T1000 (cell line): ENCODE measurements at regions not wholly inside any gene's neighbourhood (a gene's known extent, or its start where the extent isn't known, plus 50 kb on each side); places are given as distances from the start of the nearest gene placed in this dataset.
"Not testable (repeated sequence)": the region's sequence is repeated elsewhere in the genome, so short reads cannot be mapped to it uniquely, and the experiment has no call there.

Experiments
- DNase-seq: peaks from one replicate; lab custom pipeline; 2025; ENCODE audit warnings: mixed read lengths; lab: John Stamatoyannopoulos, UW

DNA sequence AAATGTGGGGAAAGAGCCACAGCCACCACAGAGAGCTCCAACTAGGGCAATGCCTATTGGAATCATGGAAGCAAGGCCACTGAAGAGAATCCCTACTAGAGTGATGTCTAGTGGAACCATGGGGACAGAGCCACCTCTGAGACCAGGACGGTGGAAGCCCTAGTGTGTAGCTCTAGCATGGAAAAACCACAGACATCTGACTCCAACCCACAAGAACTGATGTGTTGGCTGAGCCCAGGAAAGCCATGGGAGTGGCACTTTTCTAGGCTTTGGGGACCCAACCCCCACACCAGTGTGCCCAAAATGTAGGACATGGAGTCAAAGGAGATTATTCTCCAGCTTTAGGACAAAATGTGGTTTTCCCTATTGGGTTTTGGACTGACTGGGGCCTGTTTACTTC is 721.9 kb downstream of the BRINP1 start:
- no peak for DNase-seq

DNA sequence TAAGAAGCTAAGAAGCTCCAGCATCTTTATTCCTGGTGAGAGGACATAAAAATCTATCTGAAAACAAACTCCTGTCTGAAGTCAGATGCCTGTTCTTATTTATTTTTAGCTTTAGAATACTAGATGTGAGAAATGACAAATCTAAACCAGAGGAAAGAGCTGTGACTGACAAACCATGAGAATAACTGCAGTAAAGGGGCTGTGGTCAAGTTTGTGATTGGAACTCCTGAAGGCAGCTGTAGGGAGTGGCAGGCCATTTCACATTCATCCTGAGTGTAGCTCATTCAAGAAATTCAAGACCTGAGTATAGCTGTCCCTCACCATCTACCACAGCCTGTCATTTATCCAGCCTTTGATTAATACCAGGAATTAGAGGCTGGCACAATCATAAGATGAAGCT is 718.8 kb downstream of the BRINP1 start:
- no peak for DNase-seq

DNA sequence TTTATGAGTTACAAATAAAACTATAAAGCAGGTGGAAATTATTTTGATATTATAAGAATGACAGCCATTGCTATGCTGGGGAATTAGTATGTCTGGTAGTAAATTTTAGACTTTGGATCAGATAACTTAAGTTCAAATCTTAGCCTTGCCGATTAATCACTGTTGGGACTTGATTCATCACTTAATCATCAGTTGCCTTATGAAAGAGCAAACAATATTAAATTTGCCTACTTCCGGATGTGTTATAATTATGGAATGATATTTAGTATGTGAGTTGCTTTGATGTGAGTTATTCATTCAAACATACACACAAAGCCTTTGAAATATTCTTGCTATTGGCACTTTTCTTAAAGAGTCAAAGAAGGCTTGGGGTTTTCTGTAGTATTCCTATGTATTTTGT is 717.7 kb downstream of the BRINP1 start:
- no peak for DNase-seq

DNA sequence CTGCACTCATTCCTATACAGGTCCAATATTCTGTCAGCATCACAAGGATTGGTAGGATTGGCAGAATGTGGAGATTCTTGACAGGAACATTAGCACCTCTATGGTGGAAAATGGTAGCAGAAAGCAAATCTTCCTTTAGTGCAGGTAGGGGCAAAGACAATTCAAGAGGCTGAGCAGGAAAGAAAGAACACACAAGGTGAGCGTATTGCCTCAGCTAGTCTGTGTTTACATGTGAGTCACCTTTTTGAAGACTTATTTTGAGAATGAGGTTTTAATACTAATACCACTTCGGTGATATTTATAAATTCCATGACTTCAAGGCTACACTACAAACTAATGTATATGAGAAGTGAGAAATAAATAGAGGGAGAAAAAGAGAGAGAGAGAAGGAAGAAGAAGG is 717.0 kb downstream of the BRINP1 start:
- DNase-seq = no peak

DNA sequence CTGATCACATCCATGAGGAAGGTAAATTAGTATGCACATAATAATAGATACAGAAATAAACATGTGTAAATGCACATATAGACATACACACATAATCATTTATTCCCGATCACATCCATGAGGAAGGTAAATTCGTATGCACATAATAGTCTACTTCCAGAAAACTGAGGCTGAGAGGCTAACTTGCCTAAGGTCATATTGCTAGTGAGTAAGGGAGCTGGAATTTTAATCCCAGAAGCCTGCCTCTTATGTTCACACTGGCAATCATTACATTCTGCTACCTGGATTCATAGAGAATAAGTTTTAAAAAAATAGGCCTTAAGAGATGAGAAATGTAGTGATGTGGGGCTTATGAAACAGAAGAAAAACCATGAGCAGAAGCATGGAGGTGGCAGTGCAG is 716.3 kb downstream of the BRINP1 start:
- no peak for DNase-seq

DNA sequence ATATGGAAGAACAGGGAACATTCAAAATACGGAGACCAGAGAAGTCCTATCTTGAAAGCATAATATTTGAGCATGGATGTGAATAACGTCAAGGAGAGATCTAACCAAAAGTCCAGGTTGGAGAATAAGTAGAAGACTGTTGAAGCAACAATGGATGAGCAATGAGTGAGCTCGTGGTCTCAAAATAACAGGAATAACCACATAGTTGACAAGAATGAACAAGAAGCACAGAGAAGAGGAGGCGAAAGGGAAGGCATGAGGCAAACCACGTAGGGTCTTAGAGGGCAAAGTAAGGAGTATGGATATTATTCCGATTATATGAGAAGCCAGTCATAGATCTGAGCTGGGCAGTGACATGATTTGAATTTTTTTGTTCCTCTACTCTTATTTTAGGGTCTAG is 710.2 kb downstream of the BRINP1 start:
- DNase-seq = no peak

DNA sequence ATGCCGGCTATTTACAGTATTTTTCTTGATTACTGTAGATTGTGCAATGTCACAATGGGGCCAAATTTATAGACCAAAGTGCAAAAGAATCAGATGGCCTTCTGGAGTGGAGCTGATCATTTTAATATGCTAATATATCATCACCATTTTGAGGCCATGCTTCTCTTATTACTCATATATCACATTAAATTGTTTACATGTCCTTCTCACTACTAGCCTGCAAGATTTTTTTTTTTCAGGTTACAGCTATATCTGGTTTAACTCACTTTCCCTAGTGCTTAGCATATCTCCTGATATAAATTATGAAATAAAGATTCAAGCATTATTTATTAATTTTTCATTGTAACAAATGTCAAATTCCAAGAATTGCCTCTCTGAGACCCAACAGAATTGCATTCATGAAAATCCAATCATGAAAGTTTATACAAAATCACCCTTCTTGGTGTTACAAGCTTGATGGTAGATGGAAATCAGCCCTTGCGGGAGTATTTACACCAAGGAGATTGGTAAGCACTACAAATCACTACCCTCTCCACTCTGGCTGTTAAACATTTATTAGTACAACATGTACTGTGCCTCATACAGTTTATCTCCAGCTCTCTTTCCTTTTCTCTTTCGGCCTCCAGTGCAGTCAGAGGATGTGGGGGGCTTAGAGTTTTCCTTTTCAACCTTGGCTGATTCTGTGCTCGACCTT is 703.9 kb downstream of the BRINP1 start:
- no peak for DNase-seq

DNA sequence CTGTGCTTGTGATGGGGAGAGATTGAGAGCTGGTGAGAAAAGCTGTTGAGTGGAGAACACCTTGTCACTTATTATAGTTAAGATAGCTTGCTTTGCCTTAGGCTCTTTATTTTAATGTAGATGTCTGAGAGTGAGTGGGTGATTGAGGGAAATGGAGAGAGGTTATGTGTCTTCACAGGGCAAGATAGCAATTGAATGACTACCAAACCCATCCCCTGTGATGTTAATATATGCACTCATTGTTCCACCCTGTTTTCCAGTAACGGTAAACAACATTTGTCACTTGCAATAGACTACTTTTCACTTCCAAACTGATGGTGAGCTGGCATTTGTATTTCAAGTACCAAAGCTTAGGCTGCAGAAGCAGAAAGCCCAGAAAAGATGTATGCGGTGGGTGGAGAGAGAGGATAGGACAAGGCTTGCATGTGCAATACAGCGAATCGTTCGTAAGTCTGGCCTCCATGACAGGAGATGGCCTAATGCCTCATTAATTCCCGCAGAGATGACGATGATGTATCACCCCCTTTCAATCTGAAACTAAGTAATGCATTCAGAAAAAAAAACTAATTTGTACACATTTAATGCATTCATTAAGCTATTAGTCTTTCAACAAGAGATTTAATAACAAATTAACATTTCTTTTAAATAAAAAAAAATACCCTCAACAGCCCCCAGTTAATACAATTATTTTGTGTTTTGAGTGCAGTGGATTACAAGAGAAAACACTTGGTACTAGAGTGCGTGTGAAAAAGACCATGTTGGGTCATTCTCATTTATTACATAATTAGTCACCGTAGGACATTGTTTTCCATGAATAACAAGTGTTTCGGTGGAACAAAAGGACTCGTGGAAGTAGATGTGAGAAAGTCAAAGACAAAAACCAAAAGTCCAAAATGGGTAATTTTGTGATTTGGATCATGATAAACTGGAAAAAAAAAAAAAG is 699.0 kb downstream of the BRINP1 start:
- DNase-seq = no peak

DNA sequence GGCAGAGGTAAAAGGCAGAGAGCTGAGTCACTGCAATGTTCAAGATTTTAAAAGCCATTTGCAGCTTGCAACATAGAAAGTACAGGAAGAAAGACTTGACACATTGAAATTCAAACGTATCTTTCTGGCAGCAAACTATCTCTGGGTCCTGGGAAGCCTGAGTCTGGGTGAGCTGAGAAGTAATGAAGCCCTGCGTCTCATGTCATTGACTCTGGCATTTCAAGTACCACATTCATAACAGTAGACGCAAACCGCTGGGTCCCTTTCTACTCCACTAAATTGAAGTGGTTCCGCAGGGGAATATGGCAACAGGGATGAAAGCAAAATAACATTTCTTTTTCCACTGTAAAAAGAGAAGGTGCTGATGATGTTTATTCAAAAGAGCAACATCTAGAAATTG is 694.3 kb downstream of the BRINP1 start:
- no peak for DNase-seq

DNA sequence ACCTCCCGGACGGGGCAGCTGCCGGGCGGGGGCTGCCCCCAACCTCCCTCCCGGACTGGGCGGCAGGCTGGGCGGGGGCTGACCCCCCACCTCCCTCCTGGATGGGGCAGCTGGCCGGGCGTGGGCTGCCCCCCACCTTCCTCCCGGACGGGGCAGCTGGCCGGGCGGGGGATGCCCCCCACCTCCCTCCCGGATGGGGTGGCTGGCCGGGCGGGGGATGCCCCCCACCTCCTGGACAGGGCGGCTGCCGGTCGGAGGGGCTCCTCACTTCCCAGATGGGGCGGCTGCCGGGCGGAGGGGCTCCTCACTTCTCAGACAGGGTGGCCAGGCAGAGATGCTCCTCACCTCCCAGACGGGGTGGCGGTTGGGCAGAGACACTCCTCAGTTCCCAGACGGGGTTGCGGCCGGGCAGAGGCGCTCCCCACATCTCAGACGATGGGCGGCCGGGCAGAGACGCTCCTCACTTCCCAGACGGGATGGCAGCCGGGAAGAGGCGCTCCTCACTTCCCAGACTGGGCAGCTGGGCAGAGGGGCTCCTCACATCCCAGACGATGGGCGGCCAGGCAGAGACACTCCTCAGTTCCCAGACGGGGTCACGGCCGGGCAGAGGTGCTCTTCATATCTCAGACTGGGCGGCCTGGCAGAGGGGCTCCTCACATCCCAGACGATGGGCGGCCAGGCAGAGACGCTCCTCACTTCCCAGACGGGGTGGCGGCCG is 691.1 kb downstream of the BRINP1 start:
- DNase-seq = not testable (repeated sequence)

DNA sequence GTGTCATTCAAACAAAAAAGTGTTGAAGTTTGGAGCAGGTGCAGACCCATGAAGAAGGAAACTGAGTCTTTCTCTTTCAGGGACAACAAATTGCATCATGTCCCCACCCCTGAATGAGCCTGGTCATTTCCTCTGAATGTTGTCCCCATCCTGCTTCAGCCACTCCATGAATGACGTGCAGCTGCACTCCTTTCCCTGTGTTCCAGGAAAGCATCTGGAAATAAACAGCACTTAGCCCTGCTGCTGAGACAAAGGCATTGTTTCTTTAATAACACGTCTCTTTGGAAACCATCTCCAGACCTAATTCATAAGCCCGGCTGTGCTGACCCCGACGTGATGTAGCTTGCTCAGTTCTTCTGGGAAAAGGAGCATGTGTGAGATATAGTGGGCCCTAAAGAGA is 682.3 kb downstream of the BRINP1 start:
- DNase-seq = no peak

DNA sequence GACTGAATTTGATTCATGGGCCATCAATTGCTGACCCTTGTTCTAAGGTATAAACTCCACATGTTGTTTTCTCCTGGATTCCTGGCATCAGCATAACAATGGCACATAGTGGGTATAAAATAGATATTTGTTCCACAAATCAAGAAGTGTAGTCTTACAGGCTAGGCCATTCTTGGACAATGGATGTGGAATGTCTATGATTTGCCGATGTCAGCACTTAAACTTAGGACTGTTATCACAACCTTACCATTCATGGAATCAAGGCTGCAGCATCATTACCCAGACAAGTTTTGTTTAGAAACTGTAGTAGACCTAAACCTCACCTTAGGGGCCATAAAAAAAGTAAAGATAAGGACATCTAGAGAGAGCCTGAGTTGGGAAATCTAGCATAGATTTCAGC is 680.0 kb downstream of the BRINP1 start:
- no peak for DNase-seq

DNA sequence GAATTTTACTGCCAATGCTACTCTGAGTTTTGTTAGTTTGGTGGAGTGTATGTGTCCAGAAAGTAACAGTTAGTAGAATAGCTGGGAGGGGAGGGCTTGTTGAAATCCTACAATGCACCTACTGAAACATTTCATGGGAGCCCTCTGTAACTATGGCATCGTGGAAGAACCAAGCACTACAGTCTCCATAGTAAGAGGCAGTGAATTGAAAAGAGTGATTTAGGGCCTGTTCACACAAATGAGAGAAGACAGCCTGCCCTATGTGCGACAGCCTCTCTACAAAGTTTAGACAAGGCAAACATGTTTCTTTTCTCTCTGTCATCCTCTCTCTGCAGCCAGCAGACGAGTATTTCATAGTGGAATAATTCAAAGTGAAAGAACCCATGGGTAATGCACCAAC is 676.6 kb downstream of the BRINP1 start:
- DNase-seq = no peak

DNA sequence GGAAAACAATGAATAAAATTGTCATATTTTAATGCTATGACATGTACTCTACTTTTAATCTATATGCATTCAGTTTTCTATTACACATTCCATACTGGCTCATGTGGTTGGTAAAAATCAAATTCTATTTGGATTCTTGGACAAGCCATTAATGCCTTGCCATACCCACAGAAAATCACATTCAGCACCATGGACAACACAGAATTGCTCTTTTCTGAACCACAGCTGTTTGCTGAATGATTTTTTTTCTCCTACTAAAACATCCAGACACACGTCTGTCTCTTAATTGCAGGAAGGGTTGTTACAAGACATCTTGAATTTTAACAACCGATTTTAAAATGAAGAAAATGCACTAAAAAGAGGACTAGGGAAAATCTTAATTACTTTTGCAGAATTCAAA is 675.6 kb downstream of the BRINP1 start:
- DNase-seq = no peak

DNA sequence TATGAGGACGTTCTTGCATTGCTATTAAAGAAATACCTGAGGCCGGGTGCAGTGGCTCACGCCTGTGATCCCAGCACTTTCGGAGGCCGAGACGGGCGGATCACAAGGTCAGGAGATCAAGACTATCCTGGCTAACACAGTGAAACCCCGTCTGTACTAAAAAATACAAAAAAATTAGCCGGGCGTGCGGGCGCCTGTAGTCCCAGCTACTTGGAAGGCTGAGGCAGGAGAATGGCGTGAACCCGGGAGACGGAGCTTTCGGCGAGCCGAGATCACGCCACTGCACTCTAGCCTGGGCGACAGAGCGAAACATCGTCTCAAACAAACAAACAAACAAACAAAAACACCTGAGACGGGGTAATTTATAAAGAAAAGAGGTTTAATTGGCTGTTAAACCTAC is 674.0 kb downstream of the BRINP1 start:
- DNase-seq = not testable (repeated sequence)

DNA sequence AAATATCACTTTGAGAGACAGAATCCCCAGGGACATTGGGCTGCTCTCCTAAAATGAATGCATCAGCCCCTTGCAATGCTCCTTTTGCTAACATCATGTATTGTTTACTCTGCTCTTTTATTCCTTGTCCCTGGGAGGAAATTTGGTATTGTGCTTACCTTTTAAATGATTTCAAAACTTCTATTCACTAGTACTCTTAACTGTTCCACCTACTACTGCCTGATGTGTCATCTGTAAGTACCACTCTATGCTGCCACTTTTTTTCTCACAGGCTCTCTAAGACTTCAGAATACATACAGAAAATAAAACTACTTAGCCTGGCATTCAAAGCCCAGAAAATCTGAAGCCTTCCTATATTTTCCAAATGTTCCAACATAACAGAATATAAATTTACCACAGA is 667.2 kb downstream of the BRINP1 start:
- no peak for DNase-seq

DNA sequence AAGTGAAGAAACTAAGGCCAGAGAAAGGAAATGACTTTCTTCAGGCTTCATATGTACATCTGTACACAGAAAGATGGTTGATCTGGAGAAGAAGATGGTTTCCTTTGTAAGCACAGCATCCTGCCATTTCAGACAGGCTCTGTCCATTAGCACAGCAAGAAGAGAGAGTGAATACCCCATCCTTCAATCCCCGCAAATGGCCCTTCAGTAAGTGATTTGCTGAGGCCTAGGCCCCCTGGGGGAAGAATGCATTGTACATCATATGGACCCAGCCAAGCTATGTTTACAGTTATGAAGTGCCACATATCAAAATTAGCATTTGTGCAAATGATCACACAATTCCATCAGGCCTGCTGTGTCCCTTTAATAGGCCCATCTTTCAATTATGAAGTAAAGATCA is 657.4 kb downstream of the BRINP1 start:
- no peak for DNase-seq

DNA sequence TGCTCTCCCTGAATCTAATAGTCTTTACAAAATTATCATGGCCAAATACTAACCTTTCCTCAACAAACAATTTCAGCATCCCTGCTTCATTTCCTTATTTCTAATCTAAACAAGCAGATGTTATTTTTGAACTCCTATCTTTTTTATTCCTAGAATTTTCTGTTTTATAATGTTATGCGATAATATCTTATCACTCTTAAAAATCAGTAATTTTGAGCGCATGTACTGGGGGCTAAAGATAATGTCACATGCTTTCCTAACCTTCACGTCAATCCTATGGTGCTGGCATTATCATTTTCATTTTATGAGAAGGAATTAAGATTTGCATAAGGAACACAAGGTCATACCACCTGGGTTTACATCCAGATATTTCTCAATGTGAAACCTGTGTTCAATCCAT is 648.0 kb downstream of the BRINP1 start:
- DNase-seq = no peak

DNA sequence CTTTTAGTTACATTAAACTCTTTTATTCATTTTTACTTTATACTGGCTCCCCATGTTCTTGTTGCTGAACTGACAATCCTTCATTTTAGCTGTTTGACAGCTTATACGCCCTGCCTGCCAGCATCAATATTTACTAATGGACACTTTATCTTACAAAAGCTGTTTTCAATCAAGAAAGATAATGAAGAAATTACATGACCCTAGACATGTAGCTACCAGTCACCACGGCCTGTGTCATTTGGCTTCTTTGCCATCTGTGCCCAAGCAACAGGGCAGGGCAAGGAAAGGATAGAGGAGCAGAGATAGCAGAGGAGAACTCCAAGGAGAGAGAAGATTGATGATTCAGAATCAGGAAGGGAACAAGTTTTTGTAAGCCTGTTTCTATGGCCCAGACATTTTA is 647.3 kb downstream of the BRINP1 start:
- no peak for DNase-seq

DNA sequence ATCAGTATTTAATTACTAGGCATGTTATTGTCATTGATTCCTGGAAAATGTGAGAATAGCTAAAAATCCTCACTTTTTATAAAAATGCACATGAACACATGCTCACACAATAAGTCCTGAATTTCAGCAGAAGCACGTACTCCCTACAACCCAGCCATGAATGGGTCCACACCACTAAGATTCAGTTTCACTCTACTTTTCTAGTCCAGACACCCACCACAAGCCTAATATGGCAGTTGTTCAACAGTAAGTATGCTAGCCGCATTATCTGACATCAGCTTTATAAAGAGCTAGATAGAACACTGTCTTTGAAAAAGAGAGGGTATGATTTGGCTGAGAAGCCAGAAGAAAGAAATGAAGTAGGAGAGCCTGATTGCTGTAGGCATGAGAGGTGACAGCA is 639.3 kb downstream of the BRINP1 start:
- DNase-seq = no peak

DNA sequence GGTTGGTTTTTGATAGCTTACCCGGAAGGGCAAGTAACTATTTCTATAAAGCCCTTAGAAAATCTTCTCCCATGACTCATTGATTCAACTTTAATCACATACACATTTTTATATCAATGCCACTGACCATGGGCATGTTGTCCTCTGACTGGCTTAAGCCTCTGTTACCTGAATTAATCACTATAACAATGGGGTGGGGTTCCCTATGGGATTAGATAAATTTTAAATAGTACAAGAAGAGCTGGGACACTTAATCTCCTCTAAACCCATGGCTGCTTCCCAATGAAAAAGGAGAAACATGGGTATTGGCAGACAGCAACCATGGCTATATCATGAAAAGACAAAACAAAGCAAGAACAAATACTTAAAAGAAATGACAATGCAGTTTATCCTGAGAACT is 636.2 kb downstream of the BRINP1 start:
- DNase-seq = no peak

DNA sequence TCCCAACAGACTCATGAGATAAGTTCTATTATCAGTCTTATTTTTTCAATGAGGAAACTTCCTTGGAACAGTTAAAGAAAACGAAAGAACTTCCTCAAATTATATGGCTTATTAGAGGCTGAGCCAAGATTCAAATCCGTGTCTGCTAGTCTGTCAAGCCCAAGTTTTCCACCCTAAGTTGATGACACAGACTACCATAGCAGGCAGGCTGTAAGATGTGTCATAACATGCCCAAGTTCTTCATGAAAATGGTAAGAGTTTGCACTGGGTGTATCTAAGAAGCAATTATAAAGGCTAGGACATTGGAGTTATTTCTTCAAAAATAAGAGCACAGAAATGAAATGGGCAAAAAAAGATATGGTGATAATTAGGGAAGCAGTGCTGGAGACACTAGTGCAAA is 634.5 kb downstream of the BRINP1 start:
- no peak for DNase-seq

DNA sequence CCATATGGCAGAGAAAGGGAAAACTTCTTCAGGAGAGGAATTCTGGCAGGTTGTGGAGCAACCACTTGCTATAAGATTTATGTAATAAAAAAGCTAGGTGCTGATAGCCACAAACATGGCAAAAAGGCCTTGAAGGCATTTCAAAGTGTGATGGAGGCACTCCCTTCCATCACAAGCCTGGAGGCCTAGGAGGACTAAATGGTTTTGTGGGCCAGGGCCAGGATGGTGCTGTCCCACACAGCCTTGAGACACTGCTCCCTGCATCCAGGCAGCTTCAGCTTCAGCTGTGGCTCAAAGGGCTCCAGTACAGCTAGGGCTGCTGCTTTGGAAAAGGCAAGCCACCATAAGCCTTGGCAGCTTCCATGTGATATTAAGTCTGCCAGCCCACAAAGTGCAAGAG is 632.8 kb downstream of the BRINP1 start:
- DNase-seq = no peak
